ENCODE measurements at regions not wholly inside any gene's neighbourhood (a gene's known extent, or its start where the extent isn't known, plus 50 kb on each side); places are given as distances from the start of the nearest gene placed in this dataset.

- Histone ChIP-seq H3K4me2 (ENCODE audit: control insufficient read depth, insufficient read depth) (no peak overlapping the region), H3K9ac (ENCODE audit: control insufficient read depth, insufficient read depth, low read length) (no peak overlapping the region), H3K4me1 (ENCODE audit: control insufficient read depth, insufficient read depth, low read length) (no peaks in the 10 kb centered on the region), H3K79me2 (ENCODE audit: control insufficient read depth, insufficient read depth, low read length) (no peaks in the 10 kb centered on the region), H3K9me3 (replicated peaks; ENCODE audit: control insufficient read depth, insufficient read depth, low read length) (no peaks in the 10 kb centered on the region), H3K27me3 (replicated peaks in 1 of 2; ENCODE audit: control insufficient read depth in 2 of 2, insufficient read depth in 2 of 2, low read length in 1 of 2) (no peaks in the 10 kb centered on the region), H3K4me3 (no peak overlapping the region), H2AFZ (ENCODE audit: control insufficient read depth, low read depth, low read length) (no peak overlapping the region), H3K36me3 (ENCODE audit: control insufficient read depth in 2 of 2, insufficient read depth in 2 of 2, low read length in 1 of 2) (no peaks in the 10 kb centered on the region), H4K20me1 (ENCODE audit: control insufficient read depth, insufficient read depth) (no peaks in the 10 kb centered on the region), H3K27ac (ENCODE audit: control insufficient read depth, insufficient read depth) (no peak overlapping the region)
- FAIRE-seq (no peak), DNase-seq (ENCODE audit: low read depth, low spot score) (no peak), ATAC-seq (no peak)
- no TSS peak for BruUV-seq (replicated peaks)
- ChIA-PET RAD21 (ENCODE audit: unreplicated experiment) (no interaction called here), CTCF (no interaction called here), SMC1A (ENCODE audit: uncharacterized antibody, unreplicated experiment) (no interaction called here), POLR2A (no interaction called here)
- intact Hi-C loops (cut with micrococcal nuclease; ENCODE audit: unreplicated experiment): no loop called here
- in situ Hi-C loops (cut with MboI): no loop called here
- TF ChIP-seq JUNB (IDR thresholded peaks at IDR 0.05) (no peak), RAD21 (IDR thresholded peaks at IDR 0.05; ENCODE audit: insufficient read depth, low read depth, low read length) (no peak), NFIC (IDR thresholded peaks at IDR 0.05; ENCODE audit: low read depth, low read length) (no peak)
These were observed 575.8 kb upstream of the KLF12 start for GRCh38 chr13:74710006-74710405.

- no peaks in the 10 kb centered on the region for H3K36me3 ChIP-seq (ENCODE audit: control insufficient read depth in 2 of 2, insufficient read depth in 2 of 2, low read length in 1 of 2)
- no peak for ATAC-seq
- BruUV-seq (replicated peaks): no TSS peak
- no peak overlapping the region for H2AFZ ChIP-seq (ENCODE audit: control insufficient read depth, low read depth, low read length)
- no peak overlapping the region for H3K9ac ChIP-seq (ENCODE audit: control insufficient read depth, insufficient read depth, low read length)
- H3K27ac ChIP-seq (ENCODE audit: control insufficient read depth, insufficient read depth): no peak overlapping the region
- H3K9me3 ChIP-seq (replicated peaks; ENCODE audit: control insufficient read depth, insufficient read depth, low read length): no peaks in the 10 kb centered on the region
- H3K4me1 ChIP-seq (ENCODE audit: control insufficient read depth, insufficient read depth, low read length): no peaks in the 10 kb centered on the region
- TF ChIP-seq RAD21 (IDR thresholded peaks at IDR 0.05; ENCODE audit: insufficient read depth, low read depth, low read length) (no peak), EED (IDR thresholded peaks at IDR 0.05; ENCODE audit: low read depth) (no peak), SREBF1 (IDR thresholded peaks at IDR 0.05; ENCODE audit: low read length) (no peak), PAX8 (IDR thresholded peaks at IDR 0.05) (no peak), BACH1 (IDR thresholded peaks at IDR 0.05; ENCODE audit: borderline replicate concordance) (no peak), BRCA1 (IDR thresholded peaks at IDR 0.05; ENCODE audit: low read depth, low read length) (no peak), RB1 (IDR thresholded peaks at IDR 0.05; ENCODE audit: borderline replicate concordance) (no peak), BCL11A (IDR thresholded peaks at IDR 0.05; ENCODE audit: low read depth, low read length) (no peak), POLR2AphosphoS5 (IDR thresholded peaks at IDR 0.05; ENCODE audit: low read length) (no peak), TBL1XR1 (IDR thresholded peaks at IDR 0.05; ENCODE audit: low read depth, low read length) (no peak), CBFB (IDR thresholded peaks at IDR 0.05; ENCODE audit: low read depth) (no peak), POLR2A (IDR thresholded peaks at IDR 0.05; ENCODE audit: low read depth, low read length) (no peak), NFYA (IDR thresholded peaks at IDR 0.05; ENCODE audit: borderline replicate concordance, low read depth, low read length) (no peak), ZNF274 (IDR thresholded peaks at IDR 0.05; ENCODE audit: insufficient read depth, insufficient read length) (no peak), ASH2L (IDR thresholded peaks at IDR 0.05; ENCODE audit: borderline replicate concordance, low read depth) (no peak)
- POLR2A ChIA-PET: no interaction called here
- H3K4me2 ChIP-seq (ENCODE audit: control insufficient read depth, insufficient read depth): no peak overlapping the region
- no peaks in the 10 kb centered on the region for H3K79me2 ChIP-seq (ENCODE audit: control insufficient read depth, insufficient read depth, low read length)
- no peaks in the 10 kb centered on the region for H3K27me3 ChIP-seq (replicated peaks in 1 of 2; ENCODE audit: control insufficient read depth in 2 of 2, insufficient read depth in 2 of 2, low read length in 1 of 2)
- in situ Hi-C loops (cut with MboI) (no loop called here), intact Hi-C loops (cut with micrococcal nuclease; ENCODE audit: unreplicated experiment) (no loop called here)
- no peak for DNase-seq (ENCODE audit: low read depth, low spot score)
- 33% methylated on average over 2 of the region's 2 CpGs for WGBS (ENCODE audit: insufficient coverage, insufficient replicate concordance, low lambda C conversion rate, missing lambda C conversion rate)
- SMC1A ChIA-PET (ENCODE audit: uncharacterized antibody, unreplicated experiment): no interaction called here
- CTCF ChIA-PET: no interaction called here
- H3K4me3 ChIP-seq: no peak overlapping the region
- no peaks in the 10 kb centered on the region for H4K20me1 ChIP-seq (ENCODE audit: control insufficient read depth, insufficient read depth)
- RAD21 ChIA-PET (ENCODE audit: unreplicated experiment): no interaction called here
- FAIRE-seq: no peak
These were observed 575.0 kb upstream of the KLF12 start for GRCh38 chr13:74709226-74709625.
